ENCODE measurements at regions not wholly inside any gene's neighbourhood (a gene's known extent, or its start where the extent isn't known, plus 50 kb on each side); places are given as distances from the start of the nearest gene placed in this dataset.

DNA sequence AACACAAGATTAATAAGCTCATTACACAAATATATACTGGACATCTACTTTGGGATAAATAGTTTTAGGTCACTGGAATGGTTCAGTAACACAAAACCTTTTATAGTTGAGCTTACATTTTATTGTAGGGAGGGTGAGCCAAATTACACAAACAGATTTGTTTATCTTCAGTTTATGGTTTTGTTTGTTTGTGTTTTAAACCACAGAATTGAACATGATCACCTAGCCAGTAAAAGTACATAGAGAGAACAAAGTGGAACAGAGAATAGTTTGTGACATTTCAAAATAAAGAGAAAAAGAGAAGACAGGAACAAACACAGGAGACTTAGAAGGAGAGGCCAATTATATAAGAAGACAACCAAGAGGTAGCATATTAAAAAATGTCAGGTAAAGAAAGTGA is 1930.2 kb upstream of the PCDH20 start:
- TF ChIP-seq, protein P1, sequence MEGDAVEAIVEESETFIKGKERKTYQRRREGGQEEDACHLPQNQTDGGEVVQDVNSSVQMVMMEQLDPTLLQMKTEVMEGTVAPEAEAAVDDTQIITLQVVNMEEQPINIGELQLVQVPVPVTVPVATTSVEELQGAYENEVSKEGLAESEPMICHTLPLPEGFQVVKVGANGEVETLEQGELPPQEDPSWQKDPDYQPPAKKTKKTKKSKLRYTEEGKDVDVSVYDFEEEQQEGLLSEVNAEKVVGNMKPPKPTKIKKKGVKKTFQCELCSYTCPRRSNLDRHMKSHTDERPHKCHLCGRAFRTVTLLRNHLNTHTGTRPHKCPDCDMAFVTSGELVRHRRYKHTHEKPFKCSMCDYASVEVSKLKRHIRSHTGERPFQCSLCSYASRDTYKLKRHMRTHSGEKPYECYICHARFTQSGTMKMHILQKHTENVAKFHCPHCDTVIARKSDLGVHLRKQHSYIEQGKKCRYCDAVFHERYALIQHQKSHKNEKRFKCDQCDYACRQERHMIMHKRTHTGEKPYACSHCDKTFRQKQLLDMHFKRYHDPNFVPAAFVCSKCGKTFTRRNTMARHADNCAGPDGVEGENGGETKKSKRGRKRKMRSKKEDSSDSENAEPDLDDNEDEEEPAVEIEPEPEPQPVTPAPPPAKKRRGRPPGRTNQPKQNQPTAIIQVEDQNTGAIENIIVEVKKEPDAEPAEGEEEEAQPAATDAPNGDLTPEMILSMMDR (IDR thresholded peaks at IDR 0.05; ENCODE audit: borderline replicate concordance, insufficient read depth, low read depth, low read length) = no peak

GRCh38 chr13:63344711-63345110 is 1929.1 kb upstream of the PCDH20 start:
- H3K4me3 ChIP-seq (ENCODE audit: low read depth, low read length) = no peak overlapping the region
- TF ChIP-seq, protein P1 (IDR thresholded peaks at IDR 0.05; ENCODE audit: borderline replicate concordance, insufficient read depth, low read depth, low read length) = no peak

More for the DNA sequence above, 1930.2 kb upstream of the PCDH20 start:
- H3K4me3 ChIP-seq (ENCODE audit: low read depth, low read length) = no peak overlapping the region

DNA sequence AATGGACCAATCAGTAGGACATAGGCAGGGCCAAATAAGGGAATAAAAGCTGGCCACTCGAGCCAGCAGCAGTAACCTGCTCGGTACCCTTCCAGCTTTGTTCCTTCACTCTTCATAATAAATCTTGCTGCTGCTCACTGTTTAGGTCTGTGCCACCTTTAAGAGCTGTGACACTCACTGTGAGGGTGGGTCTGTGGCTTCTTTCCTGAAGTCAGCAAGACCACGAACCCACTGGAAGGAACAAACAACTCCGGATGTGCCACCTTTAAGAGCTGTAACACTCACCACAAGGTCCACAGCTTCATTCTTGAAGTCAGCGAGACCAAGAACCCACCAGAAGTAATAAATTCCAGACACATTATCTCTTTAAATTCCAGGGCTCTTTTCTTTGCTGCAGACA is 1922.3 kb upstream of the PCDH20 start:
- H3K4me3 ChIP-seq (ENCODE audit: low read depth, low read length) = no peak overlapping the region
- TF ChIP-seq, protein P1 (IDR thresholded peaks at IDR 0.05; ENCODE audit: borderline replicate concordance, insufficient read depth, low read depth, low read length) = no peak

GRCh38 chr13:63337041-63337440 is 1921.4 kb upstream of the PCDH20 start:
- no peak overlapping the region for H3K4me3 ChIP-seq (ENCODE audit: low read depth, low read length)
- TF ChIP-seq, protein P1 (IDR thresholded peaks at IDR 0.05; ENCODE audit: borderline replicate concordance, insufficient read depth, low read depth, low read length) = no peak

GRCh38 chr13:63336549-63336948 is 1920.9 kb upstream of the PCDH20 start:
- TF ChIP-seq, protein P1 (IDR thresholded peaks at IDR 0.05; ENCODE audit: borderline replicate concordance, insufficient read depth, low read depth, low read length) = no peak
- no peak overlapping the region for H3K4me3 ChIP-seq (ENCODE audit: low read depth, low read length)

- TF ChIP-seq, protein P1 (IDR thresholded peaks at IDR 0.05; ENCODE audit: borderline replicate concordance, insufficient read depth, low read depth, low read length) = no peak
Observed at GRCh38 chr13:63327584-63327983, 1911.9 kb upstream of the PCDH20 start.

GRCh38 chr13:63323441-63323840 is 1907.8 kb upstream of the PCDH20 start:
- TF ChIP-seq, protein P1 (IDR thresholded peaks at IDR 0.05; ENCODE audit: borderline replicate concordance, insufficient read depth, low read depth, low read length) = no peak
- H3K4me3 ChIP-seq (ENCODE audit: low read depth, low read length) = no peak overlapping the region

More at GRCh38 chr13:63327584-63327983, 1911.9 kb upstream of the PCDH20 start:
- no peak overlapping the region for H3K4me3 ChIP-seq (ENCODE audit: low read depth, low read length)
